Spleen (tissue), 11 donors: ENCODE measurements at regions not wholly inside any gene's neighbourhood (a gene's known extent, or its start where the extent isn't known, plus 50 kb on each side); places are given as distances from the start of the nearest gene placed in this dataset.

Experiments
- DNase-seq: peaks from one replicate; pipeline ENCODE4 v3.0.0-alpha.2; 2020
- H3K27ac ChIP-seq, 8 donors: fragments of 200-600 bp; sonication (generic) in 7 of 8; 1 replicate in 4 of 8; 2 replicates in 4 of 8; pipeline versions ENCODE4 v1.5.0 to v1.8.0; 2016 to 2021; ENCODE audit warnings: inconsistent platforms in 4 of 8, mild to moderate bottlenecking in 4 of 8, moderate library complexity in 1 of 8
- H3K27me3 ChIP-seq, 7 donors: fragments of 200-600 bp; sonication (generic) in 6 of 7; replicated peaks in 1 of 7; 1 replicate in 4 of 7; 2 replicates in 3 of 7; pipeline versions ENCODE4 v1.5.0 to v1.8.0; 2016 to 2021; ENCODE audit warnings: inconsistent platforms in 3 of 7, mild to moderate bottlenecking in 1 of 7
- H3K36me3 ChIP-seq, 6 donors: fragments of 200-600 bp; sonication (generic) in 5 of 6; 1 replicate in 4 of 6; 2 replicates in 2 of 6; pipeline versions ENCODE4 v1.5.0 to v1.8.0; 2016 to 2021; ENCODE audit warnings: inconsistent platforms in 2 of 6
- H3K4me1 ChIP-seq, 6 donors: fragments of 200-600 bp; sonication (generic) in 5 of 6; 1 replicate in 3 of 6; 2 replicates in 3 of 6; pipeline versions ENCODE4 v1.5.0 to v1.8.0; 2016 to 2021; ENCODE audit warnings: inconsistent platforms in 3 of 6
- H3K4me3 ChIP-seq, 8 donors: fragments of 200-600 bp; sonication (generic) in 7 of 8; 1 replicate in 4 of 8; 2 replicates in 4 of 8; pipeline versions ENCODE4 v1.5.0 to v1.8.0; 2016 to 2021; ENCODE audit warnings: inconsistent platforms in 4 of 8, mild to moderate bottlenecking in 4 of 8, moderate library complexity in 2 of 8
- H3K9me3 ChIP-seq, 8 donors: fragments of 200-600 bp; sonication (generic) in 7 of 8; 1 replicate in 4 of 8; 2 replicates in 4 of 8; pipeline versions ENCODE4 v1.5.0 to v1.8.0; 2016 to 2021; ENCODE audit warnings: inconsistent platforms in 4 of 8
- POLR2A ChIP-seq, 3 donors: fragments of 450-650 bp; IDR thresholded peaks; one replicate each; pipeline ENCODE4 v1.5.1; 2017; ENCODE audit warnings: antibody characterized with exemption in 3 of 3, mild to moderate bottlenecking in 1 of 3
- POLR2AphosphoS5 ChIP-seq, 3 donors: sonication (generic); formaldehyde crosslinking; IDR thresholded peaks; one replicate each; pipeline ENCODE4 v1.5.1; 2017; ENCODE audit warnings: antibody characterized with exemption in 3 of 3
- WGBS, 5 donors: extraction: QIAGEN DNeasy Blood & Tissue Kit in 3 of 5; methylation state at CpG; one replicate each; pipeline versions ENCODE4 v1.1.5 to v1.1.7; 2013 to 2018; 5-methylcytosine and 5-hydroxymethylcytosine counted together
- intact Hi-C: fragments of 100-400 bp; cut with DNase I; formaldehyde crosslinking; loops from one replicate; pipeline ENCODE4 v1.15.0; 2023; ENCODE audit warnings: low total_unique reads
- TF ChIP-seq, protein P1 (sequence below), 11 experiments: fragments of 200-600 bp in 7 of 11; fragments of 450-650 bp in 4 of 11; sonication (generic) in 4 of 11; IDR thresholded peaks in 8 of 11; conservative IDR thresholded peaks in 3 of 11; 1 replicate in 7 of 11; 2 replicates in 4 of 11; pipeline versions ENCODE4 v1.4.0 to v1.8.0; 2016 to 2021; ENCODE audit warnings: antibody characterized with exemption in 11 of 11, inconsistent platforms in 4 of 11, mild to moderate bottlenecking in 1 of 11
- donor health status: healthy with polysubstance abuse.
- donor health status: DM: no; HTN: no; CAD: no; lungs with moderate emphysema.
- donor health status: DM: no; HTN: no; CAD: no.
- donor health status: Bipolar disorder and iron deficiency.
- donor health status: healthy.
- donor health status: DM: no; HTN: no; CAD: no.
- donor health status: DM: yes; HTN: yes; CAD: no.

DNA sequence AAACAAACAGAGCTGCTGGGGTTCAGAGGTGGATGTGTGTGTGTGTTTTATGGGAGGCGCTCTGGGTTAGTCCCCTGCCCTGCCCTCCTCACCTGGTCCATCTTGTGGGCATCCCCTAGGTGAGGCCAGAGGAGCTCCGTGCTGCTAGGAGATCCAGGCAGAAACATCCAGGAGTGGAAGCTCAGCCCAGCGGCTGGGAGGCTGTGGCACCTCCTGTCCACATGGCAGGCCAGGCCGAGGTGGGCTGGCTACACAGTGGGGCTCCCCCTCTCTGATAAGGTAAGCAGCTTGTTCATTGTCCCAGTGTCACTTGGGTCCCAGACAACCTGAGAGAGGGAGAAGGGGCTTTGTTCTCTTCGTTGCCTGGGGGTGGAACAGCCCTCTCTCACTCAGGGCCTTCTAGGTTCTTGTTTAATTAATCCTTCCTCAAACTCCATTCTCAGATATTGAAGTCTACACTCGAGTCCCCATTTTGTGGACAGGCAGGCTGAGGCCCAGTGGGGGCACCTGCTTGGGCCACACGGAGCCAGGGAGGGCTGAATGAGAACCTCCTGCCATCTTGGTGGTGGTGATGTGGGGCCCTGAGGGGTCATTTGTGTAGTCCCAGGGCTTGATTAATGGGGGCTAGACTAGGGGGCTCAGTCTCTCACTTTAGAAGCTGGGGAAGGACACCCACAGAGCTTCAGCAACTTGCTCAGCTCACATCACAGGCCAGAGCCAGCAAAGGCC is 216.8 kb upstream of the GPR26 start:
- no peak for DNase-seq
- WGBS, 5 donors = 75 to 92% (median 88%) methylated on average over 6 to 7 of the region's 7 CpGs
- H3K27ac ChIP-seq = no peak overlapping the region
- no peaks in the 10 kb centered on the region for H3K4me1 ChIP-seq
- no peak for TF ChIP-seq POLR2AphosphoS5 (IDR thresholded peaks at IDR 0.05)
- TF ChIP-seq, protein P1, sequence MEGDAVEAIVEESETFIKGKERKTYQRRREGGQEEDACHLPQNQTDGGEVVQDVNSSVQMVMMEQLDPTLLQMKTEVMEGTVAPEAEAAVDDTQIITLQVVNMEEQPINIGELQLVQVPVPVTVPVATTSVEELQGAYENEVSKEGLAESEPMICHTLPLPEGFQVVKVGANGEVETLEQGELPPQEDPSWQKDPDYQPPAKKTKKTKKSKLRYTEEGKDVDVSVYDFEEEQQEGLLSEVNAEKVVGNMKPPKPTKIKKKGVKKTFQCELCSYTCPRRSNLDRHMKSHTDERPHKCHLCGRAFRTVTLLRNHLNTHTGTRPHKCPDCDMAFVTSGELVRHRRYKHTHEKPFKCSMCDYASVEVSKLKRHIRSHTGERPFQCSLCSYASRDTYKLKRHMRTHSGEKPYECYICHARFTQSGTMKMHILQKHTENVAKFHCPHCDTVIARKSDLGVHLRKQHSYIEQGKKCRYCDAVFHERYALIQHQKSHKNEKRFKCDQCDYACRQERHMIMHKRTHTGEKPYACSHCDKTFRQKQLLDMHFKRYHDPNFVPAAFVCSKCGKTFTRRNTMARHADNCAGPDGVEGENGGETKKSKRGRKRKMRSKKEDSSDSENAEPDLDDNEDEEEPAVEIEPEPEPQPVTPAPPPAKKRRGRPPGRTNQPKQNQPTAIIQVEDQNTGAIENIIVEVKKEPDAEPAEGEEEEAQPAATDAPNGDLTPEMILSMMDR (IDR thresholded peaks at IDR 0.05 in 8 of 11, conservative IDR thresholded peaks at IDR 0.05 in 3 of 11) = no peak
- no peak for TF ChIP-seq POLR2A (IDR thresholded peaks at IDR 0.05)
- intact Hi-C loops = no loop called here
- no peaks in the 10 kb centered on the region for H3K9me3 ChIP-seq
- peaks cover 0 to 9% (median 0%) of the 10 kb centered on the region in 7 donors for H3K27me3 ChIP-seq
- no peaks in the 10 kb centered on the region for H3K36me3 ChIP-seq
- no peak overlapping the region for H3K4me3 ChIP-seq

DNA sequence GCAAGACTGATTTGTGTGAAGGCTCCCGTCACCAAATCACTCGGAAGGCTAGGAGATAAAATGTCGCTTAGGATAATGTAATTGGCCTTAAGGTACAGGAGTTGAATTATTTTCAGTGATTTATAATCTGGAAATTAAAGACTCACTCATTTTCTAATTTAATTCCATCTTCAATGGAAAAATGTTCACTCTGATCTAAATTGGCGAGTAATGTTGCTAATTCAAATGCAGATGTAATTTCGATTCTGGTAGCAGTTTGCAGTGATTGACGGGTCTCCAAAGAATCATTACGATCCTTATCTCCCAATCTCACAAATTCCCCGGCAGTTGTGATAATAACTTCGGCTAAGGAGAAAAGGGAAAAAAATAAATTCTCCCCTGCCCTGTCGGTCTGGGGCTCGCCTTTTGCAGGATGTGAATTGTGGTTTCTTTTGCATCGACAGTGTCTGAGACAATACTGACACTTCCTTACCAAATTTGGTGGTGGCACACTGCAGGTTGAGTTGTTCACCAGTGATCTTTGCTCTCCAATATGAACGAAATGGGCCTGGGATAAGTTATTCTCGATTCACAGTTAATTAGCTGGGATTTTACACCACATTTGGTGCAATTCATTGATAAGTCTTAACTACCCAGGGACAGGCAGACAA is 215.1 kb upstream of the GPR26 start:
- no peak for DNase-seq
- 56 to 65% (median 60%) methylated on average over 14 of the region's 14 CpGs for WGBS, 5 donors
- peaks cover 0 to 9% (median 0%) of the 10 kb centered on the region in 7 donors for H3K27me3 ChIP-seq
- H3K36me3 ChIP-seq = no peaks in the 10 kb centered on the region
- no peak overlapping the region for H3K27ac ChIP-seq
- intact Hi-C loops = no loop called here
- no peak overlapping the region for H3K4me3 ChIP-seq
- no peaks in the 10 kb centered on the region for H3K9me3 ChIP-seq
- TF ChIP-seq POLR2A (IDR thresholded peaks at IDR 0.05) = no peak
- TF ChIP-seq, protein P1 (IDR thresholded peaks at IDR 0.05 in 8 of 11, conservative IDR thresholded peaks at IDR 0.05 in 3 of 11) = no peak
- TF ChIP-seq POLR2AphosphoS5 (IDR thresholded peaks at IDR 0.05) = no peak
- H3K4me1 ChIP-seq = no peaks in the 10 kb centered on the region

DNA sequence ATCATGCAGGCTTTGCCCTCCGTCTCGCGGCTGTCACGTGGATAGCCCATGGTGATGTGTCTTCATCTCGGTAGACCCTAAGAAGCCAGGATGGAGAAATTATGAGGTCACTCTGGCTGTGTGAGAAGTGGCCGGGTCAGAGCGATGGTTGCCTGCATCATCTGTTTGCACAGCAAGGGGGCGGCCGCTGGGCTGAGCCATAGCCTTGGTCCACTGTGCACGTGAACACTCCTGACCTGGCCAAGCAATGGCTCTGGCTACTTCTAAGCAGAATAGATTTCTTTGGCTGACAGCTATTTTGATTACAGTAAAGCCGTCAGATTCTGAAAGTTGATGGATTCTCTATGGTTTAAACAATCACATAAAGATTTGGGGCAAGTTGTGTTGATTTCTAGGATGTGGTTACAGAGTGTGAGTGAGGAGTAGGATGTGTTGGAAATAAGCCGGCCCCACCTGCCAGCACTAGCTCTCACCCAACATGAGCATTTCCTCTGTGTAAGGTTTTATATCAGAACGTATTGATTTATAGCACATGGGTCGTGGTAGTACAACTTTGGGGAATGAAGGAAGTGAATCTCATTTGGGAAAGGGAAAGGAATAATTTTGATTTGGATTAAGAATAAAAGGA is 214.4 kb upstream of the GPR26 start:
- no peak for DNase-seq
- Histone ChIP-seq H3K27ac (no peak overlapping the region), H3K4me1 (no peaks in the 10 kb centered on the region), H3K4me3 (no peak overlapping the region), H3K9me3 (no peaks in the 10 kb centered on the region), H3K27me3 (peaks cover 0 to 10% (median 0%) of the 10 kb centered on the region in 7 donors), H3K36me3 (no peaks in the 10 kb centered on the region)
- WGBS, 5 donors = 67 to 82% (median 79%) methylated on average over 14 of the region's 14 CpGs
- intact Hi-C loops = no loop called here
- TF ChIP-seq POLR2A (IDR thresholded peaks at IDR 0.05) (no peak), POLR2AphosphoS5 (IDR thresholded peaks at IDR 0.05) (no peak)
- TF ChIP-seq, protein P1 (IDR thresholded peaks at IDR 0.05 in 8 of 11, conservative IDR thresholded peaks at IDR 0.05 in 3 of 11) = no peak

DNA sequence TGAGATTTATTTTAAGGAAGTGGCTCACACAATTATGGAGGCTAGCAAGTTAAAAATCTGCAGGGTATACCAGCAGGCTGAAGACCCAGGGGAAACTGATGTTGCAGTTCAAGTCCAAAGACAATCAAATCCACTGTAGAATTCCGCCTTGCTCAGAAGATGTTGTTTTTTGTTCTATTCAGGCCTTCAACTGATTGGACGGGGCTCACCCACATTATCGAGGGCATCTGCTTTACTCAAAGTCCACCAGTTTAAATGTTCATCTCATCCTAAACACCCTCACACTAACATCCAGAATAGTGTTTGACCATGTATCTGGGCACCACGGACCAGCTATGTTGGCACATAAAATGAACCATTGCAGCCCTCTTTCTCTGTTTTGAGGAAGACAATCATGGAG is 211.2 kb upstream of the GPR26 start:
- TF ChIP-seq POLR2A (IDR thresholded peaks at IDR 0.05) (no peak), POLR2AphosphoS5 (IDR thresholded peaks at IDR 0.05) (no peak)
- TF ChIP-seq, protein P1 (IDR thresholded peaks at IDR 0.05 in 8 of 11, conservative IDR thresholded peaks at IDR 0.05 in 3 of 11) = no peak
- no peaks in the 10 kb centered on the region for H3K9me3 ChIP-seq
- intact Hi-C loops = no loop called here
- H3K27ac ChIP-seq = no peak overlapping the region
- no peak for DNase-seq
- no peak overlapping the region for H3K4me3 ChIP-seq
- peaks cover 0 to 16% (median 0%) of the 10 kb centered on the region in 7 donors for H3K27me3 ChIP-seq
- WGBS, 5 donors = 80 to 98% (median 94%) methylated on average over 4 of the region's 4 CpGs
- H3K36me3 ChIP-seq = no peaks in the 10 kb centered on the region
- H3K4me1 ChIP-seq = no peaks in the 10 kb centered on the region
